Gastrocnemius medialis (tissue), 4 donors: ENCODE measurements at regions not wholly inside any gene's neighbourhood (a gene's known extent, or its start where the extent isn't known, plus 50 kb on each side); places are given as distances from the start of the nearest gene placed in this dataset.

ENCODE experiments used
- ATAC-seq, 2 donors: fragments of 150-250 bp; one replicate each; pipeline ENCODE4 v1.9.1; 2016
- DNase-seq, 2 donors: peaks; one replicate each; pipeline ENCODE4 v3.0.0-alpha.2; 2019
- H3K27ac ChIP-seq, 4 donors: fragments of 200-600 bp; sonication (generic); 1 replicate in 1 of 4; 2 replicates in 3 of 4; pipeline ENCODE4 v1.5.1; 2016 to 2018; ENCODE audit warnings: mild to moderate bottlenecking in 2 of 4, moderate library complexity in 1 of 4
- H3K27me3 ChIP-seq, 3 donors: fragments of 200-600 bp; sonication (generic) in 2 of 3; 1 replicate in 1 of 3; 2 replicates in 2 of 3; pipeline versions ENCODE4 v1.5.1 to v1.6.0; 2016 to 2019; ENCODE audit warnings: mild to moderate bottlenecking in 1 of 3, moderate library complexity in 1 of 3
- H3K36me3 ChIP-seq, 2 donors: fragments of 200-600 bp; sonication (generic) in 1 of 2; one replicate each; pipeline ENCODE4 v1.5.1; 2017 to 2018
- H3K4me1 ChIP-seq, 2 donors: fragments of 200-600 bp; sonication (generic) in 1 of 2; one replicate each; pipeline ENCODE4 v1.5.1; 2016 to 2017; ENCODE audit warnings: mild to moderate bottlenecking in 2 of 2
- H3K4me3 ChIP-seq, 4 donors: fragments of 200-600 bp; sonication (generic) in 3 of 4; 1 replicate in 1 of 4; 2 replicates in 3 of 4; pipeline ENCODE4 v1.5.1; 2016 to 2019; ENCODE audit warnings: mild to moderate bottlenecking in 2 of 4
- H3K9me3 ChIP-seq, 3 donors: fragments of 200-600 bp; sonication (generic) in 2 of 3; 1 replicate in 1 of 3; 2 replicates in 2 of 3; pipeline ENCODE4 v1.5.1; 2016 to 2019
- CTCF ChIP-seq, 5 experiments: fragments of 450-650 bp in 3 of 5; fragments of 200-600 bp in 2 of 5; sonication (generic) in 2 of 5; IDR thresholded peaks in 4 of 5; conservative IDR thresholded peaks in 1 of 5; 1 replicate in 4 of 5; 2 replicates in 1 of 5; pipeline ENCODE4 v1.5.1; 2016 to 2019; ENCODE audit warnings: antibody characterized with exemption in 5 of 5, mild to moderate bottlenecking in 3 of 5, moderate library complexity in 3 of 5
- POLR2A ChIP-seq, 2 donors: fragments of 450-650 bp; IDR thresholded peaks; one replicate each; pipeline ENCODE4 v1.6.1; 2017; ENCODE audit warnings: antibody characterized with exemption in 2 of 2, mild to moderate bottlenecking in 2 of 2, moderate library complexity in 2 of 2
- in situ Hi-C, 4 donors: fragments of 200-750 bp; cut with MboI; loops; one replicate each; pipeline versions ENCODE4 v1.15.0 to v1.8.0; 2017; ENCODE audit warnings: low sequenced_read_pairs in 4 of 4
- intact Hi-C: fragments of 100-400 bp; cut with DNase I; formaldehyde crosslinking; loops from one replicate; pipeline ENCODE4 v1.15.1; 2023; ENCODE audit warnings: low total_unique reads

GRCh38 chr2:84297155-84297554 is 161.9 kb downstream of the SUCLG1 start:
- ATAC-seq = no peak
- Histone ChIP-seq H3K27ac (no peak overlapping the region), H3K9me3 (no peaks in the 10 kb centered on the region), H3K4me1 (no peaks in the 10 kb centered on the region), H3K36me3 (no peaks in the 10 kb centered on the region), H3K27me3 (no peaks in the 10 kb centered on the region), H3K4me3 (no peak overlapping the region)
- intact Hi-C loops (no loop called here), in situ Hi-C loops (no loop called here)
- DNase-seq = no peak
- TF ChIP-seq POLR2A (IDR thresholded peaks at IDR 0.05) (no peak), CTCF (IDR thresholded peaks at IDR 0.05 in 4 of 5, conservative IDR thresholded peaks at IDR 0.05 in 1 of 5) (no peak)

- Histone ChIP-seq H3K4me1 (no peaks in the 10 kb centered on the region), H3K4me3 (no peak overlapping the region), H3K27me3 (no peaks in the 10 kb centered on the region), H3K36me3 (no peaks in the 10 kb centered on the region), H3K27ac (no peak overlapping the region), H3K9me3 (no peaks in the 10 kb centered on the region)
- in situ Hi-C loops = no loop called here
- DNase-seq (no peak), ATAC-seq (no peak)
- intact Hi-C loops = no loop called here
- TF ChIP-seq POLR2A (IDR thresholded peaks at IDR 0.05) = no peak
- no peak for TF ChIP-seq CTCF (IDR thresholded peaks at IDR 0.05 in 4 of 5, conservative IDR thresholded peaks at IDR 0.05 in 1 of 5)
Measured at GRCh38 chr2:84293791-84294380, 165.2 kb downstream of the SUCLG1 start.

GRCh38 chr2:84292545-84292944 is 166.5 kb downstream of the SUCLG1 start:
- H3K9me3 ChIP-seq = no peaks in the 10 kb centered on the region
- no peak for ATAC-seq
- H3K4me3 ChIP-seq = no peak overlapping the region
- in situ Hi-C loops (no loop called here), intact Hi-C loops (no loop called here)
- H3K36me3 ChIP-seq = no peaks in the 10 kb centered on the region
- H3K27me3 ChIP-seq = no peaks in the 10 kb centered on the region
- TF ChIP-seq POLR2A (IDR thresholded peaks at IDR 0.05) (no peak), CTCF (IDR thresholded peaks at IDR 0.05 in 4 of 5, conservative IDR thresholded peaks at IDR 0.05 in 1 of 5) (no peak)
- no peak for DNase-seq
- no peak overlapping the region for H3K27ac ChIP-seq
- H3K4me1 ChIP-seq = no peaks in the 10 kb centered on the region

GRCh38 chr2:84290537-84290936 is 168.5 kb downstream of the SUCLG1 start:
- H3K27me3 ChIP-seq = no peaks in the 10 kb centered on the region
- H3K9me3 ChIP-seq = no peaks in the 10 kb centered on the region
- in situ Hi-C loops = no loop called here

More at GRCh38 chr2:84290537-84290936, 168.5 kb downstream of the SUCLG1 start:
- no peaks in the 10 kb centered on the region for H3K36me3 ChIP-seq
- H3K4me1 ChIP-seq = no peaks in the 10 kb centered on the region
- no peak for TF ChIP-seq CTCF (IDR thresholded peaks at IDR 0.05 in 4 of 5, conservative IDR thresholded peaks at IDR 0.05 in 1 of 5)
- no peak for TF ChIP-seq POLR2A (IDR thresholded peaks at IDR 0.05)
- no peak overlapping the region for H3K27ac ChIP-seq
- no peak for DNase-seq
- intact Hi-C loops = no loop called here
- no peak overlapping the region for H3K4me3 ChIP-seq
- no peak for ATAC-seq
